ENCODE measurements at regions not wholly inside any gene's neighbourhood (a gene's known extent, or its start where the extent isn't known, plus 50 kb on each side); places are given as distances from the start of the nearest gene placed in this dataset.

DNA sequence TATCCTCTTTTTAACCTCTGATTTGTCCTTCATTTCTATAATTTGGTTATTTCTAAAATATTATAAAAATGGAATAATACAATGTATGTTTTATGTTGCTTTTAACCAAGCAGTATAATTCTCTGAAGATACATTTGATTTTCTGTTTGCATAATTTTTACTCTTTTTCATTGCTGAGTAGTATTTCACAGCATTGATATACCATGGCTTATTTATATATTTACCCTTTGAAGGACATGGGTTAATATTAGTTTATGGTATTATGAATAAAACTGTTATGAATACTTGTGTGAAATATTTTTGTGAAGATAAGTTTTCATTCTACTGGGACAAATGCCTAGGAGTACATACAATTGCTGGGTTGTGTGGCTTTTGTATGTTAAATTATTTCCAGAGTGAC is 748.6 kb downstream of the TENT5A start (continued):
- no peak for TF ChIP-seq IRF5 (IDR thresholded peaks at IDR 0.05; ENCODE audit: borderline replicate concordance)
- TF ChIP-seq ELK1 (IDR thresholded peaks at IDR 0.05; ENCODE audit: low read depth, low read length) = no peak
- TF ChIP-seq TAF1 (IDR thresholded peaks at IDR 0.05; ENCODE audit: borderline replicate concordance, low read depth, low read length) = no peak
- no peak for TF ChIP-seq ESRRA (IDR thresholded peaks at IDR 0.05; ENCODE audit: low read length)
- TF ChIP-seq BHLHE40 (IDR thresholded peaks at IDR 0.05; ENCODE audit: borderline replicate concordance in 1 of 2, low read depth in 2 of 2, low read length in 1 of 2) = no peak
- TF ChIP-seq ZNF384 (IDR thresholded peaks at IDR 0.05; ENCODE audit: borderline replicate concordance, low read depth, low read length) = no peak

DNA sequence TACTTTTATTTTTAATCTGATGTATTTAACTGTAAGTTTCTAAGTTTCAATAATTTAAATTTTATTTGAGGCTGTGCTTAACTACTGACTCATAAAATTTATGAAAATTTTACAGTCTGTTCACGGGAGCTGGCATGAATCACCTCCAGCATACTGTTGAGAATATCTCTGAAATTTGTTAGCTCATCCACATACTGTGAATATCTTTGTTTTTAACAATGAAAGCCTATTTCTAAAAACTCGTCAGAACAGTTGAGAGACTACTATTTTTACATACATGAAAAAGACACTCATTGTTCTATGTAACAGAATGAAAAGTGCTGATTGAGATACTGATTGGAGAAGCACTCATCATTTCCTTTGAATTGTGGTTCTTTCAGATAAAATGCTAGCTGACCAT is 749.3 kb downstream of the TENT5A start:
- Histone ChIP-seq H3K27ac (ENCODE audit: control insufficient read depth, insufficient read depth) (no peak overlapping the region), H3K4me2 (ENCODE audit: control insufficient read depth, insufficient read depth) (no peak overlapping the region), H3K4me3 (no peak overlapping the region), H4K20me1 (ENCODE audit: control insufficient read depth, insufficient read depth) (no peaks in the 10 kb centered on the region), H3K36me3 (ENCODE audit: control insufficient read depth in 2 of 2, insufficient read depth in 2 of 2, low read length in 1 of 2) (no peaks in the 10 kb centered on the region), H3K79me2 (ENCODE audit: control insufficient read depth, insufficient read depth, low read length) (no peaks in the 10 kb centered on the region), H3K27me3 (replicated peaks in 1 of 2; ENCODE audit: control insufficient read depth in 2 of 2, insufficient read depth in 2 of 2, low read length in 1 of 2) (no peaks in the 10 kb centered on the region), H3K9ac (ENCODE audit: control insufficient read depth, insufficient read depth, low read length) (no peak overlapping the region), H2AFZ (ENCODE audit: control insufficient read depth, low read depth, low read length) (no peak overlapping the region), H3K4me1 (ENCODE audit: control insufficient read depth, insufficient read depth, low read length) (no peaks in the 10 kb centered on the region), H3K9me3 (replicated peaks; ENCODE audit: control insufficient read depth, insufficient read depth, low read length) (no peaks in the 10 kb centered on the region)
- no peak for ATAC-seq
- no TSS peak for BruUV-seq (replicated peaks)
- DNase-seq (ENCODE audit: low read depth, low spot score) = no peak
- no peak for FAIRE-seq
- ChIA-PET SMC1A (ENCODE audit: uncharacterized antibody, unreplicated experiment) (no interaction called here), POLR2A (no interaction called here), RAD21 (ENCODE audit: unreplicated experiment) (no interaction called here), CTCF (no interaction called here)
- intact Hi-C loops (cut with micrococcal nuclease; ENCODE audit: unreplicated experiment) (no loop called here), in situ Hi-C loops (cut with MboI) (no loop called here)
- TF ChIP-seq RELB (IDR thresholded peaks at IDR 0.05; ENCODE audit: low read depth) = no peak
- no peak for TF ChIP-seq TCF12 (IDR thresholded peaks at IDR 0.05; ENCODE audit: low read depth, low read length)
- no peak for TF ChIP-seq PAX8 (IDR thresholded peaks at IDR 0.05)
- no peak for TF ChIP-seq WRNIP1 (IDR thresholded peaks at IDR 0.05; ENCODE audit: borderline replicate concordance, low read depth, low read length)
- TF ChIP-seq CBX5 (IDR thresholded peaks at IDR 0.05; ENCODE audit: low read depth) = no peak
- TF ChIP-seq BRCA1 (IDR thresholded peaks at IDR 0.05; ENCODE audit: low read depth, low read length) = no peak
- WGBS (ENCODE audit: insufficient coverage, insufficient replicate concordance, low lambda C conversion rate, missing lambda C conversion rate) = 5% methylated on average over 2 of the region's 2 CpGs
